ENCODE measurements at regions not wholly inside any gene's neighbourhood (a gene's known extent, or its start where the extent isn't known, plus 50 kb on each side); places are given as distances from the start of the nearest gene placed in this dataset.
"Not testable (repeated sequence)": the region's sequence is repeated elsewhere in the genome, so short reads cannot be mapped to it uniquely, and the experiment has no call there.

- TF ChIP-seq CTCF, POLR2A (IDR thresholded peaks at IDR 0.05): not testable (repeated sequence)
Measured at GRCh38 chr4:155044251-155044650, 164.2 kb upstream of the NPY2R start.
